Body of pancreas (tissue), 4 donors: ENCODE measurements at regions not wholly inside any gene's neighbourhood (a gene's known extent, or its start where the extent isn't known, plus 50 kb on each side); places are given as distances from the start of the nearest gene placed in this dataset.

Experiments used
- ATAC-seq: fragments of 150-250 bp; one replicate; pipeline ENCODE4 v1.9.1; 2016
- DNase-seq, 4 donors: peaks; one replicate each; pipeline ENCODE4 v3.0.0-alpha.2; 2019
- H3K27ac ChIP-seq, 4 donors: fragments of 200-600 bp; sonication (generic); 1 replicate in 3 of 4; 2 replicates in 1 of 4; pipeline versions ENCODE4 v1.5.1 to v1.6.1; 2016 to 2019; ENCODE audit warnings: mild to moderate bottlenecking in 1 of 4, mixed read lengths in 1 of 4, moderate library complexity in 1 of 4
- H3K27me3 ChIP-seq, 2 donors: fragments of 200-600 bp; sonication (generic); one replicate each; pipeline ENCODE4 v1.6.0; 2016; ENCODE audit warnings: mild to moderate bottlenecking in 1 of 2
- H3K36me3 ChIP-seq, 2 donors: fragments of 200-600 bp; sonication (generic); replicated peaks in 1 of 2; 2 replicates each; pipeline ENCODE4 v1.5.1; 2016; ENCODE audit warnings: low read depth in 2 of 2; ENCODE audit not compliant: insufficient read depth in 1 of 2
- H3K4me1 ChIP-seq: fragments of 200-600 bp; sonication (generic); one replicate; pipeline ENCODE4 v1.6.0; 2016
- H3K4me3 ChIP-seq, 2 donors: fragments of 200-600 bp; sonication (generic); 1 replicate in 1 of 2; 2 replicates in 1 of 2; pipeline ENCODE4 v1.5.1; 2016 to 2019
- H3K9me3 ChIP-seq, 3 donors: fragments of 200-600 bp; sonication (generic); 1 replicate in 2 of 3; 2 replicates in 1 of 3; pipeline ENCODE4 v1.5.1; 2016
- CTCF ChIP-seq, 7 experiments: fragments of 450-650 bp in 4 of 7; fragments of 200-600 bp in 3 of 7; sonication (generic) in 3 of 7; IDR thresholded peaks; one replicate each; pipeline ENCODE4 v1.5.1; 2016 to 2019; ENCODE audit warnings: antibody characterized with exemption in 7 of 7
- POLR2A ChIP-seq, 3 donors: fragments of 450-650 bp; IDR thresholded peaks; one replicate each; pipeline ENCODE4 v1.6.1; 2016; ENCODE audit warnings: antibody characterized with exemption in 3 of 3, mild to moderate bottlenecking in 2 of 3
- WGBS, 2 donors: methylation state at CpG; one replicate each; pipeline ENCODE4 v1.1.5; 2017; 5-methylcytosine and 5-hydroxymethylcytosine counted together
- intact Hi-C: fragments of 100-400 bp; cut with DNase I; formaldehyde crosslinking; loops from one replicate; pipeline ENCODE4 v1.15.1; 2023

GRCh38 chr6:139470997-139471396, 96.5 kb upstream of the CITED2 start:
- intact Hi-C loops, result no loop called here
- no peak overlapping the region for H3K27ac ChIP-seq
- H3K4me3 ChIP-seq, result no peak overlapping the region
- no peaks in the 10 kb centered on the region for H3K27me3 ChIP-seq
- no peaks in the 10 kb centered on the region for H3K9me3 ChIP-seq
- no peaks in the 10 kb centered on the region for H3K36me3 ChIP-seq
- ATAC-seq (no peak), DNase-seq (no peak)
- 97 to 99% methylated on average over 8 of the region's 8 CpGs for WGBS, 2 donors
- peaks cover 34% of the 10 kb centered on the region for H3K4me1 ChIP-seq
- no peak for TF ChIP-seq POLR2A (IDR thresholded peaks at IDR 0.05)
- no peak for TF ChIP-seq CTCF (IDR thresholded peaks at IDR 0.05)

- Histone ChIP-seq H3K36me3 (no peaks in the 10 kb centered on the region), H3K9me3 (no peaks in the 10 kb centered on the region), H3K4me1 (peaks cover 11% of the 10 kb centered on the region), H3K27me3 (no peaks in the 10 kb centered on the region), H3K4me3 (no peak overlapping the region), H3K27ac (no peak overlapping the region)
- intact Hi-C loops, result no loop called here
- TF ChIP-seq CTCF (IDR thresholded peaks at IDR 0.05) (no peak), POLR2A (IDR thresholded peaks at IDR 0.05) (no peak)
- WGBS, 2 donors, result 58 to 61% methylated on average over 4 of the region's 4 CpGs
- no peak for ATAC-seq
- no peak for DNase-seq
Observed at GRCh38 chr6:139468178-139468819, 93.9 kb upstream of the CITED2 start.

GRCh38 chr6:139457476-139457875, 83.0 kb upstream of the CITED2 start:
- no peak overlapping the region for H3K4me3 ChIP-seq
- intact Hi-C loops, result no loop called here
- no peak for DNase-seq
- ATAC-seq, result no peak
- WGBS, 2 donors, result 72 to 78% methylated on average over 7 of the region's 7 CpGs
- no peak overlapping the region for H3K27ac ChIP-seq
- TF ChIP-seq POLR2A (IDR thresholded peaks at IDR 0.05) (no peak), CTCF (IDR thresholded peaks at IDR 0.05) (no peak)
- H3K9me3 ChIP-seq, result no peaks in the 10 kb centered on the region
- no peaks in the 10 kb centered on the region for H3K27me3 ChIP-seq
- no peaks in the 10 kb centered on the region for H3K4me1 ChIP-seq
- no peaks in the 10 kb centered on the region for H3K36me3 ChIP-seq

- Histone ChIP-seq H3K9me3 (no peaks in the 10 kb centered on the region), H3K27ac (no peak overlapping the region), H3K27me3 (no peaks in the 10 kb centered on the region), H3K36me3 (no peaks in the 10 kb centered on the region), H3K4me3 (no peak overlapping the region), H3K4me1 (no peaks in the 10 kb centered on the region)
- no peak for ATAC-seq
- TF ChIP-seq POLR2A (IDR thresholded peaks at IDR 0.05), result no peak
- no peak for TF ChIP-seq CTCF (IDR thresholded peaks at IDR 0.05)
- no peak for DNase-seq
- intact Hi-C loops, result no loop called here
- WGBS, 2 donors, result 88 to 92% methylated on average over 2 of the region's 2 CpGs
Observed at GRCh38 chr6:139452148-139452876, 77.9 kb upstream of the CITED2 start.

- Histone ChIP-seq H3K27ac (no peak overlapping the region), H3K4me1 (no peaks in the 10 kb centered on the region), H3K4me3 (no peak overlapping the region), H3K27me3 (no peaks in the 10 kb centered on the region), H3K9me3 (no peaks in the 10 kb centered on the region), H3K36me3 (no peaks in the 10 kb centered on the region)
- peak; percentile 68 for ATAC-seq
- TF ChIP-seq CTCF (IDR thresholded peaks at IDR 0.05) (no peak), POLR2A (IDR thresholded peaks at IDR 0.05) (no peak)
- DNase-seq, result no peak
- intact Hi-C loops, result no loop called here
Observed at GRCh38 chr6:139449611-139450000, 75.2 kb upstream of the CITED2 start.
